ENCODE measurements at regions not wholly inside any gene's neighbourhood (a gene's known extent, or its start where the extent isn't known, plus 50 kb on each side); places are given as distances from the start of the nearest gene placed in this dataset.
"Not testable (repeated sequence)": the region's sequence is repeated elsewhere in the genome, so short reads cannot be mapped to it uniquely, and the experiment has no call there.

DNA sequence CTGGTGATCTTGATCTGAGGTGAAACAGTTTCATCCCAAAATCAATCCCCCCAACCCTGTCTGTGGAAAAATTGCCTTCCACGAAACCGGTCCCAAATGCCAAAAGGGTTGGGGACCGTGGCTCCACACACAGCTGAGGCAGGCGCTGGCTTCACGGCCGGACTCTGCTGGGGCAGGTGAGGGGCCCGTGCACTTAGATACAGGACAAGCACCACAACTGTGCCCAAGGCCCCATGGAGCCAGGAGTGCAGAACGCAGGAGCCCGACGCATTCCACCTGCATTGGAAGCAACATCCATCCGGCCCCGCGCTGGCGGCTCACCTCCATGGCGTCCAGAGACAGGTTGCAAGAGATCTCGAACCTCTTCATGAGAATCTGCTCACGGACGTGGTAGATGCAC lies 5384.4 kb upstream of the TPTE start:
- not testable (repeated sequence) for H3K4ac ChIP-seq (ENCODE audit: low read length); H2AFZ ChIP-seq (ENCODE audit: low read length); H2BK120ac ChIP-seq (ENCODE audit: low read depth, low read length); H3K4me1 ChIP-seq (ENCODE audit: control insufficient read depth in 2 of 2, insufficient read depth in 1 of 2, low read depth in 1 of 2, low read length in 2 of 2); H4K8ac ChIP-seq (ENCODE audit: low read depth, low read length); H4K91ac ChIP-seq (ENCODE audit: low read depth, low read length, poor library complexity); H3K4me2 ChIP-seq (ENCODE audit: insufficient read depth, low read length, poor library complexity, severe bottlenecking); H2BK5ac ChIP-seq (ENCODE audit: low read length); DNase-seq (ENCODE audit: low spot score); H3K4me3 ChIP-seq (ENCODE audit: low read length in 2 of 2); H2AK5ac ChIP-seq (ENCODE audit: low read depth, low read length); H3K23ac ChIP-seq (ENCODE audit: low read depth, low read length, poor library complexity); H3K14ac ChIP-seq (ENCODE audit: low read length); H2BK12ac ChIP-seq (ENCODE audit: low read length); H3K9ac ChIP-seq (ENCODE audit: low read depth, low read length, poor library complexity); H2BK15ac ChIP-seq (ENCODE audit: low read length); H3K36me3 ChIP-seq (replicated peaks in 1 of 2; ENCODE audit: control insufficient read depth in 2 of 2, insufficient read depth in 2 of 2, low read length in 2 of 2); H3K27ac ChIP-seq (replicated peaks; ENCODE audit: low read length); H3K27me3 ChIP-seq (ENCODE audit: control insufficient read depth in 3 of 3, insufficient read depth in 3 of 3, low read depth in 1 of 3, low read length in 3 of 3); H3K9me3 ChIP-seq (replicated peaks in 1 of 2; ENCODE audit: control insufficient read depth in 2 of 2, insufficient read depth in 1 of 2, low read depth in 1 of 2, low read length in 2 of 2); H3K79me1 ChIP-seq (ENCODE audit: low read depth, low read length); H3K18ac ChIP-seq (ENCODE audit: low read length)
- WGBS, 2 donors (ENCODE audit: extremely low coverage in 2 of 2, insufficient read length in 2 of 2, insufficient replicate concordance in 1 of 2) = no CpG with 5 or more reads among the region's 18 CpGs

DNA sequence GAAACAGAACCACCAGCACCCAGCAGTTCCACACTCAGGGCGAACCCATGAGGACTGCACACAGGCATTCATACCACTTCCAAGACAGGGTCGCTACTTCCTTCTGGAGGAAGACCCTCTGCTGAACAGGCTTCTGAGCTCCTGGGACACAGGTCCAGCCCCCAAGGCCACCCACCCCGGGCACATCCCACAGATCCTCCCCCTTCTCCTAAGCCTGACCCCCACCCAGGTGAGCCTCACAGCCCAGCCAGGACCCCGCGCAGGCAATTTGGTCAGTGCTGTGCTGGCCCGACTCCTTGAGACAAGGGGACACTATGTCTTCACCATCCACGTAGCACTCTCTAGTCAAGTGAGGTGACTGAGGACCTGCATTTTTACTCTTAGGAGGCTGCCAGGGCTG lies 5382.7 kb upstream of the TPTE start:
- no CpG with 5 or more reads among the region's 7 CpGs for WGBS, 2 donors (ENCODE audit: extremely low coverage in 2 of 2, insufficient read length in 2 of 2, insufficient replicate concordance in 1 of 2)
- H3K4me1 ChIP-seq (ENCODE audit: control insufficient read depth in 2 of 2, insufficient read depth in 1 of 2, low read depth in 1 of 2, low read length in 2 of 2); H3K27ac ChIP-seq (replicated peaks; ENCODE audit: low read length); H3K4me3 ChIP-seq (ENCODE audit: low read length in 2 of 2); H3K9me3 ChIP-seq (replicated peaks in 1 of 2; ENCODE audit: control insufficient read depth in 2 of 2, insufficient read depth in 1 of 2, low read depth in 1 of 2, low read length in 2 of 2); H2BK12ac ChIP-seq (ENCODE audit: low read length); H3K4me2 ChIP-seq (ENCODE audit: insufficient read depth, low read length, poor library complexity, severe bottlenecking); H2AFZ ChIP-seq (ENCODE audit: low read length); H4K8ac ChIP-seq (ENCODE audit: low read depth, low read length); H3K23ac ChIP-seq (ENCODE audit: low read depth, low read length, poor library complexity); H3K36me3 ChIP-seq (replicated peaks in 1 of 2; ENCODE audit: control insufficient read depth in 2 of 2, insufficient read depth in 2 of 2, low read length in 2 of 2); H2BK120ac ChIP-seq (ENCODE audit: low read depth, low read length); DNase-seq (ENCODE audit: low spot score); H3K14ac ChIP-seq (ENCODE audit: low read length); H4K91ac ChIP-seq (ENCODE audit: low read depth, low read length, poor library complexity); H3K9ac ChIP-seq (ENCODE audit: low read depth, low read length, poor library complexity); H2BK5ac ChIP-seq (ENCODE audit: low read length); H3K79me1 ChIP-seq (ENCODE audit: low read depth, low read length); H2AK5ac ChIP-seq (ENCODE audit: low read depth, low read length); H3K27me3 ChIP-seq (ENCODE audit: control insufficient read depth in 3 of 3, insufficient read depth in 3 of 3, low read depth in 1 of 3, low read length in 3 of 3); H2BK15ac ChIP-seq (ENCODE audit: low read length); H3K4ac ChIP-seq (ENCODE audit: low read length); H3K18ac ChIP-seq (ENCODE audit: low read length): not testable (repeated sequence)

GRCh38 chr21:5139528-5139927 lies 5381.9 kb upstream of the TPTE start:
- no CpG with 5 or more reads among the region's 11 CpGs for WGBS, 2 donors (ENCODE audit: extremely low coverage in 2 of 2, insufficient read length in 2 of 2, insufficient replicate concordance in 1 of 2)
- not testable (repeated sequence) for H3K79me1 ChIP-seq (ENCODE audit: low read depth, low read length); H3K23ac ChIP-seq (ENCODE audit: low read depth, low read length, poor library complexity); H2AFZ ChIP-seq (ENCODE audit: low read length); H3K4me2 ChIP-seq (ENCODE audit: insufficient read depth, low read length, poor library complexity, severe bottlenecking); H4K91ac ChIP-seq (ENCODE audit: low read depth, low read length, poor library complexity); H3K36me3 ChIP-seq (replicated peaks in 1 of 2; ENCODE audit: control insufficient read depth in 2 of 2, insufficient read depth in 2 of 2, low read length in 2 of 2); H2BK15ac ChIP-seq (ENCODE audit: low read length); H3K4me3 ChIP-seq (ENCODE audit: low read length in 2 of 2); H3K27ac ChIP-seq (replicated peaks; ENCODE audit: low read length); DNase-seq (ENCODE audit: low spot score); H3K4ac ChIP-seq (ENCODE audit: low read length); H3K27me3 ChIP-seq (ENCODE audit: control insufficient read depth in 3 of 3, insufficient read depth in 3 of 3, low read depth in 1 of 3, low read length in 3 of 3); H3K4me1 ChIP-seq (ENCODE audit: control insufficient read depth in 2 of 2, insufficient read depth in 1 of 2, low read depth in 1 of 2, low read length in 2 of 2); H3K14ac ChIP-seq (ENCODE audit: low read length); H2BK5ac ChIP-seq (ENCODE audit: low read length); H3K9me3 ChIP-seq (replicated peaks in 1 of 2; ENCODE audit: control insufficient read depth in 2 of 2, insufficient read depth in 1 of 2, low read depth in 1 of 2, low read length in 2 of 2); H4K8ac ChIP-seq (ENCODE audit: low read depth, low read length); H2BK120ac ChIP-seq (ENCODE audit: low read depth, low read length); H2AK5ac ChIP-seq (ENCODE audit: low read depth, low read length); H3K18ac ChIP-seq (ENCODE audit: low read length); H2BK12ac ChIP-seq (ENCODE audit: low read length); H3K9ac ChIP-seq (ENCODE audit: low read depth, low read length, poor library complexity)

DNA sequence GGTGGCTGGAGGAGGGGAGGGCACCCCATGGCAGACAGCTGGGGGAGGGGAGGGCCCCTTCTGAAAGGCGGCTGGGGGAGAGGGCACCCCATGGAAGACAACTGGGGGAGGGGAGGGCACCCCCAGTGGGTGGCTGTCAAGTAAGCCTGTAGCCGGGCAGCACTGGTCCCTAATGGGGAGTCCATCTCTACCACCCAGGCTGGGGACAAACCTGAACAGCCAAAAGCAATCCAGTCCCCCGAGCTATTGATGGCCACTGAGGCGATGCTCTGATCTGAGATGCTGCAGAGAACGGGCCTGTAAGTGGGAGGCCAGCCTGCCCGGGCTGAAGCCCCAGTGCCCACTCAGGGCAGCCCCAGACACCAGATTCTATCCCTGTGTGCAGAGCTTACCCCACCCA lies 5378.4 kb upstream of the TPTE start:
- H2BK15ac ChIP-seq (ENCODE audit: low read length); H2BK12ac ChIP-seq (ENCODE audit: low read length); H3K23ac ChIP-seq (ENCODE audit: low read depth, low read length, poor library complexity); H3K18ac ChIP-seq (ENCODE audit: low read length); H3K36me3 ChIP-seq (replicated peaks in 1 of 2; ENCODE audit: control insufficient read depth in 2 of 2, insufficient read depth in 2 of 2, low read length in 2 of 2); H3K9me3 ChIP-seq (replicated peaks in 1 of 2; ENCODE audit: control insufficient read depth in 2 of 2, insufficient read depth in 1 of 2, low read depth in 1 of 2, low read length in 2 of 2); H2BK120ac ChIP-seq (ENCODE audit: low read depth, low read length); H3K27ac ChIP-seq (replicated peaks; ENCODE audit: low read length); DNase-seq (ENCODE audit: low spot score); H3K9ac ChIP-seq (ENCODE audit: low read depth, low read length, poor library complexity); H2AFZ ChIP-seq (ENCODE audit: low read length); H3K4me2 ChIP-seq (ENCODE audit: insufficient read depth, low read length, poor library complexity, severe bottlenecking); H2AK5ac ChIP-seq (ENCODE audit: low read depth, low read length); H4K91ac ChIP-seq (ENCODE audit: low read depth, low read length, poor library complexity); H3K14ac ChIP-seq (ENCODE audit: low read length); H3K27me3 ChIP-seq (ENCODE audit: control insufficient read depth in 3 of 3, insufficient read depth in 3 of 3, low read depth in 1 of 3, low read length in 3 of 3); H3K79me1 ChIP-seq (ENCODE audit: low read depth, low read length); H3K4me1 ChIP-seq (ENCODE audit: control insufficient read depth in 2 of 2, insufficient read depth in 1 of 2, low read depth in 1 of 2, low read length in 2 of 2); H3K4me3 ChIP-seq (ENCODE audit: low read length in 2 of 2); H4K8ac ChIP-seq (ENCODE audit: low read depth, low read length); H2BK5ac ChIP-seq (ENCODE audit: low read length); H3K4ac ChIP-seq (ENCODE audit: low read length): not testable (repeated sequence)
- WGBS, 2 donors (ENCODE audit: extremely low coverage in 2 of 2, insufficient read length in 2 of 2, insufficient replicate concordance in 1 of 2) = no CpG with 5 or more reads among the region's 6 CpGs

All from neuronal stem cell (in vitro differentiated cells).